GM23338 (cell line): ENCODE measurements at regions not wholly inside any gene's neighbourhood (a gene's known extent, or its start where the extent isn't known, plus 50 kb on each side); places are given as distances from the start of the nearest gene placed in this dataset.

ENCODE experiments used
- ATAC-seq: fragments of 200-7000 bp; cut with Tn5 transposase; 3 replicates; pipeline ENCODE4 v1.9.1; 2020
- DNase-seq: peaks from one replicate; pipeline ENCODE4 v3.0.0-alpha.2; 2015; ENCODE audit warnings: low spot score
- H2AFZ ChIP-seq: fragments of 200-600 bp; sonication (generic); 2 replicates; pipeline ENCODE4 v1.8.0; 2016; ENCODE audit warnings: antibody characterized with exemption, mild to moderate bottlenecking, moderate library complexity
- H3F3A ChIP-seq: fragments of 200-600 bp; sonication (generic); replicated peaks from 2 replicates; pipeline ENCODE4 v1.8.0; 2017; ENCODE audit warnings: antibody characterized with exemption, mixed run types, low read depth
- H3K27ac ChIP-seq: fragments of 200-600 bp; sonication (generic); 2 replicates; pipeline ENCODE4 v1.6.1; 2016; ENCODE audit warnings: low read depth
- H3K27me3 ChIP-seq: fragments of 200-600 bp; sonication (generic); 2 replicates; pipeline ENCODE4 v1.8.0; 2016; ENCODE audit warnings: mild to moderate bottlenecking, mixed run types, moderate library complexity; ENCODE audit not compliant: insufficient read depth
- H3K36me3 ChIP-seq: fragments of 200-600 bp; sonication (generic); 2 replicates; pipeline ENCODE4 v1.8.0; 2016; ENCODE audit warnings: mild to moderate bottlenecking; ENCODE audit not compliant: insufficient read depth
- H3K4me1 ChIP-seq: fragments of 200-600 bp; sonication (generic); 2 replicates; pipeline ENCODE4 v1.8.0; 2016; ENCODE audit warnings: mild to moderate bottlenecking, moderate library complexity; ENCODE audit not compliant: insufficient read depth
- H3K4me2 ChIP-seq: fragments of 200-600 bp; sonication (generic); 2 replicates; pipeline ENCODE4 v1.7.1; 2017; ENCODE audit warnings: mixed run types
- H3K4me3 ChIP-seq: fragments of 200-600 bp; sonication (generic); 2 replicates; pipeline ENCODE4 v1.6.1; 2016; ENCODE audit warnings: mixed run types
- H3K79me2 ChIP-seq: fragments of 200-600 bp; sonication (generic); replicated peaks from 2 replicates; pipeline ENCODE4 v1.8.0; 2017; ENCODE audit warnings: mild to moderate bottlenecking; ENCODE audit not compliant: insufficient read depth
- H3K9me2 ChIP-seq: fragments of 200-600 bp; sonication (generic); 2 replicates; pipeline ENCODE4 v1.8.0; 2017; ENCODE audit not compliant: insufficient read depth
- H4K20me1 ChIP-seq: fragments of 200-600 bp; sonication (generic); replicated peaks from 2 replicates; pipeline ENCODE4 v1.8.0; 2017; ENCODE audit warnings: mild to moderate bottlenecking; ENCODE audit not compliant: insufficient read depth
- H3K27ac Mint-ChIP-seq: 2 replicates; pipeline ENCODE4 v1.8.0; 2020; ENCODE audit warnings: inconsistent platforms, mild to moderate bottlenecking, moderate library complexity, mixed read lengths
- H3K27me3 Mint-ChIP-seq: 3 replicates; pipeline ENCODE4 v1.8.0; 2022; ENCODE audit warnings: low read depth, mild to moderate bottlenecking, moderate library complexity, mixed read lengths, inconsistent platforms; ENCODE audit not compliant: insufficient read depth, poor library complexity
- H3K36me3 Mint-ChIP-seq: 3 replicates; pipeline ENCODE4 v1.8.0; 2021; ENCODE audit warnings: low read depth, mild to moderate bottlenecking, inconsistent platforms, moderate library complexity, mixed read lengths
- H3K4me1 Mint-ChIP-seq: 3 replicates; pipeline ENCODE4 v1.8.0; 2020; ENCODE audit warnings: mild to moderate bottlenecking, inconsistent platforms, mixed read lengths
- H3K4me3 Mint-ChIP-seq: 3 replicates; pipeline ENCODE4 v1.8.0; 2021; ENCODE audit warnings: moderate library complexity, mild to moderate bottlenecking, inconsistent platforms, mixed read lengths
- H3K9me3 Mint-ChIP-seq: 3 replicates; pipeline ENCODE4 v1.8.0; 2020; ENCODE audit warnings: moderate library complexity, mild to moderate bottlenecking, inconsistent platforms, mixed read lengths
- EZH2 ChIP-seq: fragments of 200-600 bp; sonication (generic); IDR thresholded peaks from one replicate; pipeline ENCODE4 v1.8.0; 2017; ENCODE audit warnings: antibody characterized with exemption, mild to moderate bottlenecking, low read depth; ENCODE audit not compliant: unreplicated experiment
- JUNB ChIP-seq: IDR thresholded peaks from one replicate; pipeline ENCODE4 v1.6.1; 2016; ENCODE audit warnings: antibody characterized with exemption; ENCODE audit not compliant: unreplicated experiment
- POLR2AphosphoS5 ChIP-seq: IDR thresholded peaks from 2 replicates; pipeline ENCODE4 v1.6.1; 2016; ENCODE audit warnings: antibody characterized with exemption, low read depth
- REST ChIP-seq: IDR thresholded peaks from one replicate; pipeline ENCODE4 v1.6.1; 2018; ENCODE audit warnings: antibody characterized with exemption; ENCODE audit not compliant: unreplicated experiment
- ZNF331 ChIP-seq: fragments of 250-450 bp; sonication (Bioruptor Pico); IDR thresholded peaks from 2 replicates; pipeline ENCODE4 v1.5.0; 2020; ENCODE audit warnings: low read depth, mild to moderate bottlenecking, moderate library complexity
- ZNF462 ChIP-seq: fragments of 250-450 bp; sonication (Bioruptor Pico); IDR thresholded peaks from 2 replicates; pipeline ENCODE4 v1.5.0; 2020; ENCODE audit warnings: mild to moderate bottlenecking, moderate library complexity

- Histone ChIP-seq H3K27me3 (no peaks in the 10 kb centered on the region), H3K79me2 (no peaks in the 10 kb centered on the region), H3F3A (no peaks in the 10 kb centered on the region), H4K20me1 (no peaks in the 10 kb centered on the region; the same call in 1 of the 2 replicates), H3K4me3 (no peak overlapping the region), H3K4me2 (no peak overlapping the region), H3K9me2 (peaks cover 10% of the 10 kb centered on the region; the same call in 1 of the 2 replicates), H2AFZ (no peak overlapping the region), H3K4me1 (no peaks in the 10 kb centered on the region), H3K27ac (no peak overlapping the region), H3K36me3 (no peaks in the 10 kb centered on the region)
- DNase-seq, result no peak
- TF ChIP-seq JUNB, result no peak
- TF ChIP-seq POLR2AphosphoS5, result no peak
- no peak for TF ChIP-seq REST
- no peak for TF ChIP-seq ZNF331 (CRISPR knock-in tag)
- no peak for TF ChIP-seq EZH2
- no peak for TF ChIP-seq ZNF462
- Mint-ChIP-seq H3K27me3 (peaks cover 5% of the 10 kb centered on the region), H3K4me1 (peaks cover 4% of the 10 kb centered on the region; the same call in 2 of the 3 replicates), H3K27ac (no peak overlapping the region), H3K9me3 (peaks cover 4% of the 10 kb centered on the region; the same call in 2 of the 3 replicates), H3K36me3 (no peaks in the 10 kb centered on the region), H3K4me3 (no peak overlapping the region)
- ATAC-seq, result no peak
These were observed 356.7 kb upstream of the GATB start for GRCh38 chr4:152117520-152117919.
